Stimulated activated CD8-positive, alpha-beta memory T cell treated with anti-CD3 and anti-CD28 coated beads, Interleukin-7, amount 100 ng/mL, for 1 hour (primary cell): ENCODE measurements at regions not wholly inside any gene's neighbourhood (a gene's known extent, or its start where the extent isn't known, plus 50 kb on each side); places are given as distances from the start of the nearest gene placed in this dataset.
"Not testable (repeated sequence)": the region's sequence is repeated elsewhere in the genome, so short reads cannot be mapped to it uniquely, and the experiment has no call there.

ENCODE experiments used
- DNase-seq, 2 donors: peaks; one replicate each; pipeline ENCODE4 v3.0.0-alpha.2; 2020; ENCODE audit warnings: low read depth in 2 of 2

- DNase-seq = no peak
Observed at GRCh38 chr4:151852202-151852601, 91.4 kb upstream of the GATB start.

DNA sequence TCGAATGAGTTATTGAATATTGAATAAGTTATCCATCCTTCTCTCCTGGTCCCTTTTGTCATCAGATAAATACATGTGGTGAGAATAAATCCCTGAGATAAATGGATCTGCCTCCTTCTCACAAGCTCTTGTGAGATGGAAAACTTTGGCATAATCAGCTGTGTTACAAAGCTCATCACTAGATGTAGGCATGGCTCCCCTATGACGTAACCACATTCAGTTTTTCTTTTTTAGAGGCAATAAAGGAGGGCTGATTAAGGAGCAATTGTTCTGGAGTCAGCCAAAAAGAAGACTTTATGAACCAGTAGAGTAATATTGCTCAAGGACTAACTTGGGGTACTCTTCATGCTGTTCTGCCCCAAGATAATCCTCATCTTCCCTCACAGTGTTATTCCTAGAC is 90.5 kb upstream of the GATB start:
- no peak for DNase-seq

- DNase-seq = no peak
Observed at GRCh38 chr4:151850791-151851213, 90.0 kb upstream of the GATB start.

GRCh38 chr4:151845551-151845950 is 84.7 kb upstream of the GATB start:
- not testable (repeated sequence) for DNase-seq

- DNase-seq = no peak
Observed at GRCh38 chr4:151842430-151843079, 81.7 kb upstream of the GATB start.

GRCh38 chr4:151841107-151841506 is 80.3 kb upstream of the GATB start:
- DNase-seq = no peak

DNA sequence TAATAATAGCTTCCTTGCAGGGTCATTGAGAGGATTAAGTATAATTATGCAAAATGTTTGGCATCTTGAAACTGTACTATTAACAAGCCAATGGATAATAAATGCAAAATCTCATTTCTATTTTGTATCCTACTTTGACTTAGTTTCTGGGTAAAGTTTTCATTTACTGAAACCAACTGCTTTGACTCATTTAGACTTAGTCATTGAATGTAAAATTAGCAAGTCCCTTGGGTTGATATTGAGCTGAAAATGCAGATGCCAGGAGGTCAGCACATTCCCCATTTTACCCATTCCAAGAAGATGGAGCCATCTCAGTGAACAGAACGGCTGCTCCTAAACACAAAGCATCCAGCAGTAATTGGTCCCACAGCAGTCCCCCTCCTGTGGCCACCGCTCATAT is 74.7 kb upstream of the GATB start:
- no peak for DNase-seq

GRCh38 chr4:151833174-151833573 is 72.4 kb upstream of the GATB start:
- no peak for DNase-seq

DNA sequence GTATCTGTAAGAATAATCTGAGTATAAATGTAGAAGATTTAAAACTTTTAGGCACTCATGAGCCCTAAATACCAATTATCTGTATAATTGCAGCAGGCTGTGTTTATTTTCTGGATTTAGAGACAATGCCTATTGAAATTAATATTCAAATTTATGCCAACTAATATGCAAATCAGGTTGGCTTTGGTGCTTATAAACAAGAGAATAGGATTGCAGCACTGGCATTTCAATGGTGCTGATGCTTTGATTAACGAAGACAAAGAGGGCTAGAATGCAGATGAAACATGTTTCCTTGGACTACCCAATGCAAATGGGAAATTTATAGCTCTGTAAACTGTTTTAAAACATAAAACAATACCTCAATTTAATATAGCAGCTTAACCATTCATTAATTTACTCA is 70.7 kb upstream of the GATB start:
- DNase-seq = no peak

- DNase-seq = no peak
Observed at GRCh38 chr4:151830168-151830567, 69.4 kb upstream of the GATB start.

DNA sequence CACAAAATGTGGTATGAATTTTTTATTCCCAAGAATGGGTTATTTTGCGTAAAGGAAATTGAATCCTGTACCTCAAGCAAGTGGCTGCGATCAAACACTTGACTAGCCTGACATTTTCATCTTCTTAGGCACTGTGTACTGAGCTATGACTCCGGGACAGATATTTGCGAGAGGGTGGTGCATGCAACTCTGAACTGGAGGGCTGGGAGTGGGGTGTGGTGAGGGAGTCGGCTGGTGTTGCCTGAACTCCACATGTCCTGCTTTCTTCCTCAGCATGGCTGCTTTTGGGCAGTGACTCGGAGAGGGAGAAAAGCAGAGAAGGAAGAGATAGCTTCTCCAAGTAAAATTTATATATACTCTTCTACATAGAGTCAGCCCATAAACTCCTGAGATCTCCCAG is 68.5 kb upstream of the GATB start:
- DNase-seq = no peak

DNA sequence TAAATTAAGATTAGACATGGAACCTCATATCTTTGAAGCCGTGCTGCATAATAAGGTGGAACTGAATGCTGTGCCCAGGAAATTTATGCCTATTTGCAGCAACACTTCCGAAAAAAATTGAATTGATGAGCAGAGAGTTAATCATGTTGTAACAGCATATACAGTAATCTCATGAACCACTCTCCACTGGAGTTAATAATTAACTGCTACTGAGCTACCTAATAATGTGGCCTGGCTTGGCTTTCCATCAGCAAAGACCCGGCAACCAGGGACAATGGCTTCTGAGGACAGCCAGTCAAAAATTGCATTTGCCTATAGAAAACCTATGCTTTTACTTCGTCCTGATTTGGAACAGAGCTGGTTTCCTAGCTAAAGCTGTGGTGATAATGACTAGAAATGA is 63.8 kb upstream of the GATB start:
- no peak for DNase-seq

GRCh38 chr4:151822331-151822730 is 61.5 kb upstream of the GATB start:
- DNase-seq = no peak

DNA sequence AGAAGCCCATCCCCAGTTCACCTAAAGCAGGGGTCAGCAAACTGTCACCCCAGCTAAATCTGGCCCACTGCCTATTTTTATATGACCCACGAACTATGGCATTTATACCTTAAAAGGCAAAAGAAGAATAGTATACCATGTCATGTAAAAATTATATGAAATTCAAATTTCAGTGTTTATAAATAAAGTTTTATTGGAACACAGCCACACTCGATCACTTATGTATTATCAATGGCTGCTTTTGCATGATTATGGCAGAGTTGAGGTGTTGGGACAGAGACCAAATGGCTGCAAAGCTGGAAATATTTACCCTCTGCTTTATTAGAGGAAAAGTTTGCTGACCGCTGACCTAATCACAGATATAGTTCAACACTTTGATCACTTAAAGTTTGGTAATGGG is 59.2 kb upstream of the GATB start:
- DNase-seq = no peak

DNA sequence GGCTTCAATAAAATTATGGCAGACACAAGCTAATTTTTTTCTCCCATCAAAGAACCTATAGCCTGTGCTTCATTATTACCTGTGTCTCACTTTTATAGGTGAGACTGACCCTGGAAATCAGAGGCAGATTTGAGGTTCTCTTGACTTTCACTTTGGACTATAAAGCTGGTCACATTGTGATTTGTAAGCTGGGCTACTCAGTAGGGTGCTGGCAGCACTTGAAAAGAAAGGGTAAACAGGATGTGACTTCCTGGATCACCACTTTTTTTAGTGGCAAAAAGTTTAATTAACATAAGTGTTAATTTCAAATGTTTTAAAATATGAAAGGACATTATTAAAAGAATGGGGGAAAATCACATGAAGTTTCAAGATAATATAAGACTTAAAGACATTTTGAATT is 50.6 kb upstream of the GATB start:
- no peak for DNase-seq
